ENCODE measurements at regions not wholly inside any gene's neighbourhood (a gene's known extent, or its start where the extent isn't known, plus 50 kb on each side); places are given as distances from the start of the nearest gene placed in this dataset.

DNA sequence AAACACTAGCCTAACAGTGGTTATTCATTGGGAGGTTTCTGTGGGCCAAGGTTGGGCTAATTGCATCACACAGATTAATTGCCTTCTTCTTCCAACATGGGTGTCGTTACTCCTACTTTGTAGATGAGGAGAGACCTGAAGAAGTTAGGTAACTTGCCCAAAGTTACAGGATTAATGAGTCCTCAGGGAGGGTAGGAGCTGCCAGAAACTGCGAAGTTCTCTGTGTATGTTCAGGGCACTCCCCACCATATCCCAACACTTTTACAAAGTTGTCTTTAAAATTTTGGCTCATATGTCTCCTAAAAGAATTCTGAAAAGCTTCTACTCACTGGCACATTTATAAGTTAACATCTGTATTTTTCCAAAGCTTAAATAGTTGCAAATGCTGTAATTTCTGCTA is 323.5 kb upstream of the HSF2 start:
- TF ChIP-seq EZH2phosphoT487 (IDR thresholded peaks at IDR 0.05) = no peak

DNA sequence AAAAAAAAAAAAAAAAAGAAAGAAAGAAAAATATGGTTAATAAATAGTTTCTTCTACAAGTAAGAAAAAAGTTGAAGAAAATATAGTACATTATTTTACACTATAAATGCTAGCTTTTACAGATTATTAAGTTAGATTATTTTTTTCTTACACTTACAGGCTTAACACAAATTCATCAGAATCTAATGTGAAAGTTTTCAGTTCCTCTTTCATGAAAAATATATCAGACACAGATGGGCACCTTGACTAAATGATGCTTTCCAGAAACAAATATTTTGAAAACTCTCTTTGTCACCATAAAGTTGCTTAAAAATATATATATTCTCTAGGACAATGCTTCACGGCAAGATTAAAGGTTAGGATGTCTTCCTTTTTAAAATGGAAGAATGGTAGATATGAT is 321.8 kb upstream of the HSF2 start:
- no peaks in the 10 kb centered on the region for H3K9me3 ChIP-seq (ENCODE audit: low read depth)
- DNase-seq (ENCODE audit: low spot score) = no peak
- Mint-ChIP-seq H3K9me3 (no peaks in the 10 kb centered on the region), H3K4me1 (peaks cover 9% of the 10 kb centered on the region), H3K27me3 (ENCODE audit: insufficient read depth, low read depth) (no peaks in the 10 kb centered on the region), H3K27ac (no peak overlapping the region), H3K4me3 (no peak overlapping the region), H3K36me3 (no peaks in the 10 kb centered on the region)
- no peak overlapping the region for H3K4me2 ChIP-seq
- H3K27me3 ChIP-seq = no peaks in the 10 kb centered on the region
- no peak overlapping the region for H3K4me3 ChIP-seq
- H2AFZ ChIP-seq (replicated peaks) = no peak overlapping the region
- H3K9ac ChIP-seq = no peak overlapping the region
- peaks cover 10% of the 10 kb centered on the region for H3K4me1 ChIP-seq
- no peak overlapping the region for H3K27ac ChIP-seq
- H3K36me3 ChIP-seq = no peaks in the 10 kb centered on the region
- H3K79me2 ChIP-seq (ENCODE audit: low read depth) = no peaks in the 10 kb centered on the region
- no peak for TF ChIP-seq EZH2 (IDR thresholded peaks at IDR 0.05)
- no peak for TF ChIP-seq EZH2phosphoT487 (IDR thresholded peaks at IDR 0.05)
- TF ChIP-seq, protein P1, sequence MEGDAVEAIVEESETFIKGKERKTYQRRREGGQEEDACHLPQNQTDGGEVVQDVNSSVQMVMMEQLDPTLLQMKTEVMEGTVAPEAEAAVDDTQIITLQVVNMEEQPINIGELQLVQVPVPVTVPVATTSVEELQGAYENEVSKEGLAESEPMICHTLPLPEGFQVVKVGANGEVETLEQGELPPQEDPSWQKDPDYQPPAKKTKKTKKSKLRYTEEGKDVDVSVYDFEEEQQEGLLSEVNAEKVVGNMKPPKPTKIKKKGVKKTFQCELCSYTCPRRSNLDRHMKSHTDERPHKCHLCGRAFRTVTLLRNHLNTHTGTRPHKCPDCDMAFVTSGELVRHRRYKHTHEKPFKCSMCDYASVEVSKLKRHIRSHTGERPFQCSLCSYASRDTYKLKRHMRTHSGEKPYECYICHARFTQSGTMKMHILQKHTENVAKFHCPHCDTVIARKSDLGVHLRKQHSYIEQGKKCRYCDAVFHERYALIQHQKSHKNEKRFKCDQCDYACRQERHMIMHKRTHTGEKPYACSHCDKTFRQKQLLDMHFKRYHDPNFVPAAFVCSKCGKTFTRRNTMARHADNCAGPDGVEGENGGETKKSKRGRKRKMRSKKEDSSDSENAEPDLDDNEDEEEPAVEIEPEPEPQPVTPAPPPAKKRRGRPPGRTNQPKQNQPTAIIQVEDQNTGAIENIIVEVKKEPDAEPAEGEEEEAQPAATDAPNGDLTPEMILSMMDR (IDR thresholded peaks at IDR 0.05) = no peak
- H3F3A ChIP-seq (ENCODE audit: low read depth) = no peaks in the 10 kb centered on the region
- no peaks in the 10 kb centered on the region for H4K20me1 ChIP-seq (ENCODE audit: low read depth)

More for the DNA sequence above, 323.5 kb upstream of the HSF2 start:
- Histone ChIP-seq H3K4me2 (no peak overlapping the region), H3K4me3 (no peak overlapping the region), H3K9ac (no peak overlapping the region), H3K9me3 (ENCODE audit: low read depth) (no peaks in the 10 kb centered on the region), H3K36me3 (no peaks in the 10 kb centered on the region), H3K4me1 (peaks cover 10% of the 10 kb centered on the region), H3K27ac (no peak overlapping the region), H3K79me2 (ENCODE audit: low read depth) (no peaks in the 10 kb centered on the region), H3K27me3 (no peaks in the 10 kb centered on the region), H4K20me1 (ENCODE audit: low read depth) (no peaks in the 10 kb centered on the region), H2AFZ (replicated peaks) (no peak overlapping the region), H3F3A (ENCODE audit: low read depth) (no peaks in the 10 kb centered on the region)
- H3K4me3 Mint-ChIP-seq = no peak overlapping the region
- DNase-seq (ENCODE audit: low spot score) = no peak
- no peaks in the 10 kb centered on the region for H3K36me3 Mint-ChIP-seq
- H3K9me3 Mint-ChIP-seq = no peaks in the 10 kb centered on the region
- no peak overlapping the region for H3K27ac Mint-ChIP-seq
- peaks cover 9% of the 10 kb centered on the region for H3K4me1 Mint-ChIP-seq
- no peaks in the 10 kb centered on the region for H3K27me3 Mint-ChIP-seq (ENCODE audit: insufficient read depth, low read depth)

DNA sequence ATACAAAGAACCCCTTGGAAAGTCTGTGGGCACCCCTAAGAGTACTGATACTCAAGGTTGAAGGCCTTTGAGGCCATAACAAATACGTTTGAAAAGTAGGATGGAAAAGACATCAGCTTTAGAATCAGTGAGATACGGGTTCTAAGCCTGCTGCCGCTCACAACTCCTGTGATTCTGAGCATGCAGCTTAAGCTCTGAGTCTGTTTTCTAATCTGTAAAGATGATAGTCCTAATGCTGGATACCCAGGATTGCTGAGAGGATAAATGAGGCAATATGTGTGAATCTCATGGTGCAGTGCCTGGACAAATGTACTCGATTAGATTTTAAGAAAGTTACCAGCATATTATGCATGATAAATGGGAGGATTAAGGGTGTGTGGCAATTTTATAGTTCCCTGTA is 321.0 kb upstream of the HSF2 start:
- Histone ChIP-seq H3K4me1 (peaks cover 10% of the 10 kb centered on the region), H2AFZ (replicated peaks) (peak overlapping the region; percentile 57), H3K79me2 (ENCODE audit: low read depth) (no peaks in the 10 kb centered on the region), H3K27ac (no peak overlapping the region), H3K4me2 (no peak overlapping the region), H3K4me3 (no peak overlapping the region), H3K9me3 (ENCODE audit: low read depth) (no peaks in the 10 kb centered on the region), H3K36me3 (no peaks in the 10 kb centered on the region), H3F3A (ENCODE audit: low read depth) (no peaks in the 10 kb centered on the region), H3K9ac (no peak overlapping the region), H3K27me3 (no peaks in the 10 kb centered on the region), H4K20me1 (ENCODE audit: low read depth) (no peaks in the 10 kb centered on the region)
- H3K4me1 Mint-ChIP-seq = peaks cover 9% of the 10 kb centered on the region
- no peak for TF ChIP-seq EZH2 (IDR thresholded peaks at IDR 0.05)
- TF ChIP-seq EZH2phosphoT487 (IDR thresholded peaks at IDR 0.05) = no peak
- TF ChIP-seq, protein P1 (IDR thresholded peaks at IDR 0.05) = no peak
- no peak overlapping the region for H3K27ac Mint-ChIP-seq
- no peaks in the 10 kb centered on the region for H3K36me3 Mint-ChIP-seq
- H3K9me3 Mint-ChIP-seq = no peaks in the 10 kb centered on the region
- DNase-seq (ENCODE audit: low spot score) = no peak
- H3K4me3 Mint-ChIP-seq = no peak overlapping the region
- H3K27me3 Mint-ChIP-seq (ENCODE audit: insufficient read depth, low read depth) = no peaks in the 10 kb centered on the region

DNA sequence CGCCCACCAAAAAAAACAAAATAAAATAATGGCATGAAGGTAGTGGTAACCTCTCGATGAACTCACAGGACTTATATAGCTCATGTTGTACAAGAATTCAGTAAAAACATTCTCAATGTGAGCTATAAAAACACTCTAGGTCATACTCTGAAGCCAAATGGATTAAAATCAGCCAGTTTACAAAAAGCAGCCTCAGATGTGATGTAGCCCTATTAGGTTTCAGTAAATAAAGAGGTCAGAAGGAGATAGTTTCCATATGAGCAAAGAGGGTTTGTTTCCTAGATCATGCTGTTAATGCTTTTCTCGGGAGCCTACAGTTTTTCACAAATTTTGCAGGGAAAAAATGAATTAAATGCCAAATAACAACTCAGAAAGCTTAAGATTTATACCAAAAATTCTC is 319.5 kb upstream of the HSF2 start:
- Mint-ChIP-seq H3K4me3 (no peak overlapping the region), H3K9me3 (no peaks in the 10 kb centered on the region), H3K36me3 (no peaks in the 10 kb centered on the region), H3K4me1 (peaks cover 5% of the 10 kb centered on the region), H3K27ac (no peak overlapping the region), H3K27me3 (ENCODE audit: insufficient read depth, low read depth) (no peaks in the 10 kb centered on the region)
- no peaks in the 10 kb centered on the region for H3K79me2 ChIP-seq (ENCODE audit: low read depth)
- H3K4me2 ChIP-seq = no peak overlapping the region
- no peaks in the 10 kb centered on the region for H3K27me3 ChIP-seq
- no peak overlapping the region for H3K27ac ChIP-seq
- H3K9me3 ChIP-seq (ENCODE audit: low read depth) = no peaks in the 10 kb centered on the region
- H4K20me1 ChIP-seq (ENCODE audit: low read depth) = no peaks in the 10 kb centered on the region
- H3K9ac ChIP-seq = no peak overlapping the region
- H3K36me3 ChIP-seq = no peaks in the 10 kb centered on the region
- H3F3A ChIP-seq (ENCODE audit: low read depth) = no peaks in the 10 kb centered on the region
- H3K4me1 ChIP-seq = peaks cover 10% of the 10 kb centered on the region
- no peak overlapping the region for H2AFZ ChIP-seq (replicated peaks)
- TF ChIP-seq, protein P1 (IDR thresholded peaks at IDR 0.05) = no peak
- TF ChIP-seq EZH2 (IDR thresholded peaks at IDR 0.05) = no peak
- TF ChIP-seq EZH2phosphoT487 (IDR thresholded peaks at IDR 0.05) = no peak
- DNase-seq (ENCODE audit: low spot score) = no peak
- H3K4me3 ChIP-seq = no peak overlapping the region

Data from neural progenitor cell (in vitro differentiated cells).